Fibroblast of skin of right biceps (primary cell): ENCODE measurements at regions not wholly inside any gene's neighbourhood (a gene's known extent, or its start where the extent isn't known, plus 50 kb on each side); places are given as distances from the start of the nearest gene placed in this dataset.

Source experiments
- DNase-seq: peaks from one replicate; pipeline ENCODE4 v3.0.0-alpha.2; 2013

DNA sequence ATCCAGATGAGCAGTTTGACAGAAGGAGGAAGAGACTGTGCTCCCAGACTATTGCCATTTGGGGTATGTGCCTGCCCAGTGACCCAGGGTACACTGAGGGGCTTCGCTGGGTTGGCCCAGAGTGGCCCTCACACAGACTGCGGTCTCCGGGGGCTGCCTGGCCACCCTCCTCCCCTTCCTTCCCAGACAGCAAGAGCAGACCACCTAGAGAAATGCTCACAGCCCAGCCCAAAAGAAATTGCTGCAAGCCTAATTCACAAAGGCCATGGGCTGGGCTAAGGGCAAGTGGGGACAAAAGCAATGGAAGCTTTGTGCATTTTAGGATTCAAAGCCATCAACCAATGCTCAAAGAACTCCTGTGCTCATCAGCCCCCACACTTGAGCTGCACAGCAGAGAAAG lies 277.6 kb downstream of the CDC5L start:
- no peak for DNase-seq

GRCh38 chr6:44665683-44666082 lies 278.2 kb downstream of the CDC5L start:
- no peak for DNase-seq

DNA sequence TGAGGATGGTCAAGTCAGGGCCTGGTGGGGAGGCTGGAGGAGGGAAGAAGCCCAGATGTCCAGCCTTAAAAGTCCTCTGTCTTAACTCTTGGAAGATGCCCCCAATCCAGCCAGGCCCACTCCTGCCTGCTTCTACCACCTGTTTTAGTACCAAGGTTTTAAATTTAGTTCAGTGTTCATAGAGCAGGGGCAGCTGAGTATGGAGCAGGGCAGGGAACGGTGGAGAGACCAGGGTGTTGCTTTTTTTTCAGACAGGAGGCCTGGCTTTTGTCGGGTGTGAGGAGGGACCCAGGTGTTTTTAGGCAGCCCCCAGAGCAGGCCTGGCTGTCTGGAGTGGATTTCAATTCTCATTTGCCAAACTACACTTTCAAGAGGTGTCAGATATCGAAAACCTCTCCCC lies 278.8 kb downstream of the CDC5L start:
- no peak for DNase-seq

- peak; percentile 99 for DNase-seq
Observed at GRCh38 chr6:44667226-44667625, 279.7 kb downstream of the CDC5L start.

DNA sequence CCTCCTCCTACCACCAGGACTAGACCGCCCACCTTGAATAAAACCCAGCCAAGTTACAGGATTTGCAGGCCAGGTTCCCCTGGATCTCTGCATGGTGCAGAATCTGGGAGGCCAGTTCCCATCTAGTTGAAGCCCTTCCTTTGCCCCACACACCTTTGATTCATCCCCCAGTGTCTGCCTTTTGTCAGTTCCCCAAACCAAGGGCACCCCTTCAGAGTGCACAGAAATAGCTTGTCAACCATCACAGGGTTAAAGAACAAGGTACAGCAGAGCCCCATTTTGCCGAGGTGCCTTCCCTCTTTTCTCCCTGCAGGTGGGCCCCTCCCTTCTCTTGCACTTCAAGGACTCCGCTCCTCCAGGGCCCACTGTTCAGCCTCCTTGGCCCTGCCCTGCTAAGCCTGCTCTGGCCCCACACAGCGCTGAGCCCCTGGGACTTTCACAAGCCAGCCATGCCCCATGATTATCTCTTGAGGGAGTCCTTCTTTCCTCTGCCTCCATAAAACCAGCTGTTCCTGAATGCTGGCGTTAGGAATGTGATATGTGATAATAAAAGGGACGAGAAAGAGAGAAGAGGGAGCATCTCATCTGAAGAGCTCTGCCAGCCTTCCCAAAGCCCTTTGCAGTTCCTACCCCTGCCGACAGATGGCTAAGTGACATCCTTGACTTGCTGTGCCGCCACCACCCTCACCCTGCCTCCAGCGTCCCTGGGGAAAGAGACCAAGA lies 280.3 kb downstream of the CDC5L start:
- peak; percentile 53 for DNase-seq

GRCh38 chr6:44668391-44668930 lies 281.0 kb downstream of the CDC5L start:
- DNase-seq: no peak

GRCh38 chr6:44668976-44669934 lies 281.7 kb downstream of the CDC5L start:
- no peak for DNase-seq

DNA sequence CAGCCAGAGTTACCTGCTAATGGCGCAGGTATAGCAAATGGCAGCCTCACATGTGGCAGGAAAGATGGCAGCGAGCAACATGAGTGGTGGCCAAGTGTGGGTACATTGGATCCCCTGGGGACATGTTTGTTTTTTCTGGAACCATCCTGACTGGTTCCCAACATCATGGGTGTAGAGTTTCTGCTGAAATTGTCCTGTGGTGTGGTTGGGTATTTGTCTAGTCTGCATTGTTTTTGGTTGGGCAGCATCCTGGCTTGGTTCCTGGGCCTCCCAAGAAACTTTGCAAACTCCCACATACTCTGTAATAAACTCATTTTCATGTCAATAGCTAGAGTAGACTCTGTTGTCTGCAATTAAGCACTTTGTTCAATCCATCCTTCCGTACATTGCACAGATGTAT lies 282.6 kb downstream of the CDC5L start:
- no peak for DNase-seq

DNA sequence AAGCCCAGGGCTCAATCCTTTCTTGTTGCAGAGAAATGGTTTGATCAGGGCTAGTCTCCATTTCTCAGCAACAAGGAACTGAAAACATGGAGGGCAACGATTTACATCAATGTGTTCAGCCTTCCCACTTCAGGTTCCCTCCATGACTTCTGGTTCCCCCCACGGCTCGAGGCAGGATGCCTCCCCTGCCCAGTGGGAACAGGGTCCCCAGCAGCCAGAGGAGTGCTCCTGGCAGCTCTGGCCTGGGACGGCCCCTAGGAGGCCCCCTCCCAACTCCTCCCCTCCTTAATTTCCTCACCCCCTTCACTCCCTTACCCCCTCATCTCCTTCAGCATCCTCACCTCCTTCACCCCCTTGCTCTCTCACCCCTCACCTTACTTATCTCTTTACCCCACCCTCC lies 283.8 kb downstream of the CDC5L start:
- no peak for DNase-seq

DNA sequence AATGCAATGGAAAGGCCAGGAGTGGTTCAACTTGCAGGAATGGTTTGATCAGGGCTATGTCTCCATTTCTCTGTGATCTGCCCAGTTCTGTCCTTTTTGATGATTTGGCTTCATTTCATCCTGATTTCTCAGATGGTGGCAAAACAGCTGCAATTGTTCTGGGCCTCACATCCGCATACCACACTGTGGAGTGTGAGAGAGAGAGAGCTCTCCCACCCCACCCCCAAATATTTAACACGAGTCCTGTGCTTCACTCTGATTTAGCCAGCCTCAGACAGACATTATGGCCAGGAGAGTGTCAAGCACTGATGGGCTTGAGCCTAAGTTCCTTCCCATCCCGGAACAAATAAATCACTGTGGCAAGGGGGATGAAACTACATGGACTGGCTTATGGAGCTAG lies 284.6 kb downstream of the CDC5L start:
- DNase-seq: peak; percentile 73

GRCh38 chr6:44672841-44673240 lies 285.3 kb downstream of the CDC5L start:
- DNase-seq: no peak

DNA sequence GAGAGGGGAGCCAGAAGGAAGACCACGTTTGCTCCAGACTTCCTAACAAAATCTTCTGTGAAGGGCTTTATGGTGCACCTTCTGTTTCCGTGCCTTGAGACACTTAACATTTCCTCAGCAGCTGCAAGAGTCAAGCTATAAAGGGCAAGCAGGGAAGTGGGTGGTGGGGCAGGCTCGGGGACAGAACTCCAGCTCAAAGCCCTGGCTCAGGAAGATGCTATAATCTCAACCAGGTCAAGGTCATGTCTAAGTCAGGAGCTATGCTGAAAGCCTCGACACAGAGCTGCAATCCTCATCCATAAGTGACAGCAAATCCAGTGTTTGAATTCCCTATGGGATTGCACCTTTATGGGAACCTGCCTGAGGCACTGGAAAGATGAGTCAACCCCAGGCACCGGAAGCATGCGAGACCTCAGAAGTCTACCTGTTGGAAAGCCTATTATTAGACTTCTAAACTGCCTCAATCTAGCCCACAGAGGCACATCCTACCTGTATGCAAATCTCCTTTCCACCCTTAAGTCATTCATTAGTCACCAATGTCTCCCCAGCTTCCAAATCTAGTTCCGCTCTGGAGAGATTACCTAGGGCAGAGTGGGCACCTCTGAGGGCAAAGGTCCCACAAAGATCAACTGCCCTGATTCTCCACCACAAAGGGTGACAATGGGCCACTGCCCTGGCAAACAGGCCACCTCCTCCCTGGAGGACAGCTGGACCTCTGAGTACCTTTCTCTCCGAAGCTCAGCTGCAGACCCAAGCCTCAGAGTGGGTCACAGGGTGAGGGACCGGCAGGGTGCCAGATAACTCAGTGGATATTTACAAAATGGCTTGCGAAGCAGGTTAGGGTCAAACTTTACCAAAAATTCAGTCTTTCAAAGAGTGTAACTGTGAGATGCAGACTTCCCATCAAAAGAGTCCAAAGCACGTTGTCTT lies 287.0 kb downstream of the CDC5L start:
- DNase-seq: no peak

DNA sequence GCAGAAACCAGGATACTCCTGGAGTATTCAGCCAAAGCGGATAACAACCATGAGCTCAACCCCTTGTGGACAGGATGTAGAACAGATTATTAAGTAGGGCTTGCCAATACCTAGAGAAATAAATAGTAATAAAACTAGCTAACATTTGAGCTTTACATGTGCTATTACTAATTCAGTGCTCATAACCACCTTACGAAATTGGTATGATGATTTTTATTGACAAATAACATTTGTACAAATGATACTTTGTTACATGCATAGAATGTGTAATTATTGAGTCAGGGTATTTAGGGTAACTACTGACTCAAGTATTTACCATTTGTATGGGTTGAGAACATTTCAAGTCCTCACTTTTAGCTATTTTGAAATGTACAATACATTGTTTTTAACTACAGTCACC lies 287.9 kb downstream of the CDC5L start:
- no peak for DNase-seq

GRCh38 chr6:44676246-44676790 lies 288.8 kb downstream of the CDC5L start:
- no peak for DNase-seq

- DNase-seq: peak; percentile 77
Observed at GRCh38 chr6:44676826-44677433, 289.4 kb downstream of the CDC5L start.

DNA sequence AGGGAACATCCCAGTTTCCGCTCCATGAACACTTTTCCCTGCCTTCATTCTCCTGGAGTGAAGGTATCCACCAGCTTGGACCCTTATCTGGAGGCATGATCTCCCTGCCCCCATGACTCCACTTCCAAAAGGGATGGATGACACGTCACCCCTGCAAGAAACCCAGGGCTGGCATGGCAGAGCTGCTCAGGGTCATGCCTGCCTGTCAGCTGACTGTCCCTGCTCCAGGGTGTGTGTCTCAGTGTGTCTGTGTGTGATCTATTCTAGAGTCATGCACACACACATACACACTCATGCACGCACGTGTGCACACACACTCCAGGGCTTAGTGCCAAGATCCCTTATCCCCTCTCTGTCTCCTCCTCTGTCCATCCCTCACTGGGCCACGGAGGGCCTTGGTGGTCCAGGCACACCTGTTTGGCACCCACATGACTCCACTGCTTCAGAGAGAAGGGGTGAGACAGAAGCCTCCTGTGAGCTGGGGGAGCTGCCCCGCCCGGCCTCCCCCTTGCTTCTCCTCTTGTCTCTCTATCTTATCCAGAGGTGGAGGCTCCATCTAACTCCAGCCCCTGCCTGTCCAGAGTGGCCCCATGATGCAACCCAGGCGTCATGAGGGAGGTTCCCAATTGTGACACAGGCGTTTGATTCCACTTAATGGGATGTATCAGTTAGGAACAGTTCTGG lies 290.9 kb downstream of the CDC5L start:
- DNase-seq: no peak

DNA sequence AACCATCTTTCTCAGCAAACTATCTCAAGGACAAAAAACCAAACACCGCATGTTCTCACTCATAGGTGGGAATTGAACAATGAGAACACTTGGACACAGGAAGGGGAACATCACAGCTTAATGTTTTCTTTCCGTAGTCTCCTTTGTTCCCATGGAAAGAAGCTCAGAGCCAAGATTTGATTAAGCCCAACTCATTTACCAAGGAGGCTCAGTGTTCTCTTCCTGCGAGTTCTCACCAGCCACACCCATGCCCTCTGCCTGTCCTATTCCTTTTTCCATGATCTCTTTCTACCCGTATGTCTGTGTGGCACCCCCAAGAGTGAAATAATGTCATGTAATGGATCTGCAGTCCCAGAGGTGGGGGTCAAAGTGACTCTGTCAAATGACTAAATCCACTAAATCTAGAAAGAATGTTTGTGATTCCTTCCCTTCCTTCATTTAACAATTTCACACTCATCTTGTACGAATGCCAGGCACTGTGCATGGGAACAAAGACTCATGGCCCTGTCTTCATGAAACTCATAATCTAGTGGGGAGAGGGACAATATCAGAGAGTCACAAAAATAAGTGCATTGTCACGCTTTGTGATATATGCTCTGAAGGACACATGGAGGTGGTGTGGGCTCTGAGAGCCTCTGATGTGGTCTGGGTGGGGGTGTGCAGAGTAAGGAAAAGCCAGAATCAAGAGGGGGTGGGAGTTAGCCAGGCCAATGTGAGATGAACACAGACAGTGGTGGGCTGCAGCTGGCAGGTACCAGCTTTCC lies 292.1 kb downstream of the CDC5L start:
- peak; percentile 51 for DNase-seq

DNA sequence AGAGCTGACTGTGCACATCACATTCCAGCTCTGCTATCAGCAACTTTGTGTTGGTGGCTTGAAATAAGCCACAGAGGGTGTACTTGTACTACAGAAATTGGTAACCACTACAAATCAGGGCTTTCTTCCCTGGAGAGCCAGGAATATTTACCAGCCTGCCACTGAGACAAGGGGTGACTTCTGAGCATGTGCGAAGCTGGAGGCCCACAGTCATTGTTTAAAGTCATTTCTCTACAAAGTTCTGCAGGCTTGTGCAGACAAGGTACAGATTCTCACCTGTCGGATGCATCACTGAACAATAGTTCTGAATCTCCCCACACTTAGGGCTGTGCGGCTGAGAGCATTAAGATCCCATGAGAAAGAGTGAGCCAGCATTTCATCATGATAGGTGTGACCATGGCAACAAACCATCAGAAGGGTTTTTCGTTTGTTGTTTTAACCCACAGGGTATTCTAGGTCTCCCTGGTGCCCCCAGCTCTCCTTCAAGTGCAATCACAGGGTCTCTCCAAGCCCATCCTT lies 292.8 kb downstream of the CDC5L start:
- DNase-seq: no peak

GRCh38 chr6:44681761-44682160 lies 294.3 kb downstream of the CDC5L start:
- DNase-seq: no peak

GRCh38 chr6:44682280-44682679 lies 294.8 kb downstream of the CDC5L start:
- DNase-seq: no peak
